Loucy (cell line): ENCODE measurements at regions not wholly inside any gene's neighbourhood (a gene's known extent, or its start where the extent isn't known, plus 50 kb on each side); places are given as distances from the start of the nearest gene placed in this dataset.

Experiments
- EZH2phosphoT487 ChIP-seq: fragments of 200-600 bp; IDR thresholded peaks from 2 replicates; pipeline ENCODE4 v1.6.1; 2018; ENCODE audit warnings: antibody characterized with exemption, mild to moderate bottlenecking, moderate library complexity, borderline replicate concordance
- TF ChIP-seq, protein P1 (sequence below): fragments of 200-600 bp; sonication (generic); conservative IDR thresholded peaks from 2 replicates; pipeline ENCODE4 v1.5.1; 2014; ENCODE audit warnings: mild to moderate bottlenecking, antibody characterized with exemption, low read length

DNA sequence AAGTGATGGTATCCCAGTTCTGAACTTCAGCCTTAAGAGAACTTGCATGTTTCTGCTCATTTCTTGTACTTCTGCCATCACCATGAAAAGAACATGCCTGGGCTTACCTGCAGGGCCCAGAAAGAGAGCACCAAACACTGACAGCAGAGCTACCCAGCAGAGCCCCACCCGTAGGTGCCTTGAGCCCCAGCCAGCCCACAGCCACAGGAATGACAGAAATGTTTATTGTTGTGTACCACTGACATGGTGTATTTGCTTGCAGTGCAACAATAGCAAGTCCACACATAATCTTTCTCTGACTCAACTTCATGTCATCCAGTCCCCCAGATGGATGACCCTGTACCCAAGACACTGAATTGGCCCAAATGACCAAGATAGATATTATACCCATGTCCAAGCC, 195.2 kb downstream of the TSHZ3 start:
- TF ChIP-seq EZH2phosphoT487: no peak
- TF ChIP-seq, protein P1, sequence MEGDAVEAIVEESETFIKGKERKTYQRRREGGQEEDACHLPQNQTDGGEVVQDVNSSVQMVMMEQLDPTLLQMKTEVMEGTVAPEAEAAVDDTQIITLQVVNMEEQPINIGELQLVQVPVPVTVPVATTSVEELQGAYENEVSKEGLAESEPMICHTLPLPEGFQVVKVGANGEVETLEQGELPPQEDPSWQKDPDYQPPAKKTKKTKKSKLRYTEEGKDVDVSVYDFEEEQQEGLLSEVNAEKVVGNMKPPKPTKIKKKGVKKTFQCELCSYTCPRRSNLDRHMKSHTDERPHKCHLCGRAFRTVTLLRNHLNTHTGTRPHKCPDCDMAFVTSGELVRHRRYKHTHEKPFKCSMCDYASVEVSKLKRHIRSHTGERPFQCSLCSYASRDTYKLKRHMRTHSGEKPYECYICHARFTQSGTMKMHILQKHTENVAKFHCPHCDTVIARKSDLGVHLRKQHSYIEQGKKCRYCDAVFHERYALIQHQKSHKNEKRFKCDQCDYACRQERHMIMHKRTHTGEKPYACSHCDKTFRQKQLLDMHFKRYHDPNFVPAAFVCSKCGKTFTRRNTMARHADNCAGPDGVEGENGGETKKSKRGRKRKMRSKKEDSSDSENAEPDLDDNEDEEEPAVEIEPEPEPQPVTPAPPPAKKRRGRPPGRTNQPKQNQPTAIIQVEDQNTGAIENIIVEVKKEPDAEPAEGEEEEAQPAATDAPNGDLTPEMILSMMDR: no peak
